HEK293 (cell line): ENCODE measurements at regions not wholly inside any gene's neighbourhood (a gene's known extent, or its start where the extent isn't known, plus 50 kb on each side); places are given as distances from the start of the nearest gene placed in this dataset.

Experiments used
- CTCF ChIP-seq: fragments of 450-650 bp; formaldehyde crosslinking; IDR thresholded peaks from 2 replicates; pipeline ENCODE4 v1.5.1; 2016; ENCODE audit warnings: missing biosample characterization, missing genetic modification characterization
- ZBTB1 ChIP-seq: fragments of 450-650 bp; formaldehyde crosslinking; IDR thresholded peaks from 2 replicates; pipeline ENCODE4 v1.5.1; 2016; ENCODE audit warnings: missing biosample characterization, missing genetic modification characterization
- ZEB2 ChIP-seq: fragments of 450-650 bp; formaldehyde crosslinking; IDR thresholded peaks from 2 replicates; pipeline ENCODE4 v1.5.1; 2016; ENCODE audit warnings: missing biosample characterization, missing genetic modification characterization
- ZFHX2 ChIP-seq: fragments of 450-650 bp; formaldehyde crosslinking; conservative IDR thresholded peaks from 2 replicates; pipeline ENCODE4 v1.5.1; 2016; ENCODE audit warnings: missing biosample characterization, missing genetic modification characterization
- ZNF24 ChIP-seq: fragments of 450-650 bp; formaldehyde crosslinking; IDR thresholded peaks from 2 replicates; pipeline ENCODE4 v1.5.1; 2016; ENCODE audit warnings: missing biosample characterization, missing genetic modification characterization
- ZNF362 ChIP-seq: fragments of 450-650 bp; formaldehyde crosslinking; IDR thresholded peaks from 2 replicates; pipeline ENCODE4 v1.5.1; 2016; ENCODE audit warnings: missing biosample characterization, missing genetic modification characterization
- ZNF449 ChIP-seq: fragments of 450-650 bp; formaldehyde crosslinking; IDR thresholded peaks from 2 replicates; pipeline ENCODE4 v1.5.1; 2017; ENCODE audit warnings: missing biosample characterization, mild to moderate bottlenecking, missing genetic modification characterization, moderate library complexity
- ZNF501 ChIP-seq: fragments of 450-650 bp; formaldehyde crosslinking; IDR thresholded peaks from 2 replicates; pipeline ENCODE4 v1.5.1; 2016; ENCODE audit warnings: missing biosample characterization, missing genetic modification characterization
- ZNF529 ChIP-seq: fragments of 450-650 bp; formaldehyde crosslinking; IDR thresholded peaks from 2 replicates; pipeline ENCODE4 v1.5.1; 2017; ENCODE audit warnings: missing genetic modification characterization, missing biosample characterization; ENCODE audit not compliant: insufficient replicate concordance
- ZNF76 ChIP-seq: fragments of 450-650 bp; formaldehyde crosslinking; IDR thresholded peaks from 2 replicates; pipeline ENCODE4; 2016; ENCODE audit warnings: low read depth, missing biosample characterization, missing genetic modification characterization, borderline replicate concordance
- TF ChIP-seq, protein P1 (sequence below): fragments of 450-650 bp; formaldehyde crosslinking; IDR thresholded peaks from 2 replicates; pipeline ENCODE4 v1.5.1; 2016; ENCODE audit warnings: missing biosample characterization, missing genetic modification characterization, low read depth

GRCh38 chr1:29559056-29559455 is 322.7 kb downstream of the PTPRU start:
- TF ChIP-seq ZEB2 (tag by site-specific recombination) (no peak), CTCF (no peak), ZNF76 (tag by site-specific recombination) (no peak), ZNF501 (tag by site-specific recombination) (no peak), ZFHX2 (peak; percentile 98), ZNF24 (tag by site-specific recombination) (no peak), ZNF529 (no peak), ZBTB1 (tag by site-specific recombination) (no peak), ZNF362 (no peak), ZNF449 (tag by site-specific recombination) (no peak)
- TF ChIP-seq, protein P1, sequence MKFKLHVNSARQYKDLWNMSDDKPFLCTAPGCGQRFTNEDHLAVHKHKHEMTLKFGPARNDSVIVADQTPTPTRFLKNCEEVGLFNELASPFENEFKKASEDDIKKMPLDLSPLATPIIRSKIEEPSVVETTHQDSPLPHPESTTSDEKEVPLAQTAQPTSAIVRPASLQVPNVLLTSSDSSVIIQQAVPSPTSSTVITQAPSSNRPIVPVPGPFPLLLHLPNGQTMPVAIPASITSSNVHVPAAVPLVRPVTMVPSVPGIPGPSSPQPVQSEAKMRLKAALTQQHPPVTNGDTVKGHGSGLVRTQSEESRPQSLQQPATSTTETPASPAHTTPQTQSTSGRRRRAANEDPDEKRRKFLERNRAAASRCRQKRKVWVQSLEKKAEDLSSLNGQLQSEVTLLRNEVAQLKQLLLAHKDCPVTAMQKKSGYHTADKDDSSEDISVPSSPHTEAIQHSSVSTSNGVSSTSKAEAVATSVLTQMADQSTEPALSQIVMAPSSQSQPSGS, result no peak
